GM18517 (cell line): ENCODE measurements at regions not wholly inside any gene's neighbourhood (a gene's known extent, or its start where the extent isn't known, plus 50 kb on each side); places are given as distances from the start of the nearest gene placed in this dataset.
"Not testable (repeated sequence)": the region's sequence is repeated elsewhere in the genome, so short reads cannot be mapped to it uniquely, and the experiment has no call there.

Experiments
- ATAC-seq: cut with Tn5 transposase; IDR thresholded peaks from one replicate; pipeline ENCODE4 v1.9.1; 2021; ENCODE audit warnings: mild to moderate bottlenecking, moderate library complexity; ENCODE audit not compliant: unreplicated experiment

- no peak for ATAC-seq
Measured at GRCh38 chr14:55845963-55846825, 266.2 kb downstream of the KTN1 start.

- ATAC-seq = no peak
Measured at GRCh38 chr14:55846826-55847446, 266.9 kb downstream of the KTN1 start.

GRCh38 chr14:55847766-55848165 lies 267.8 kb downstream of the KTN1 start:
- no peak for ATAC-seq

- ATAC-seq = no peak
Measured at GRCh38 chr14:55848964-55849363, 269.0 kb downstream of the KTN1 start.

- no peak for ATAC-seq
Measured at GRCh38 chr14:55849833-55850232, 268.4 kb upstream of the PELI2 start.

- no peak for ATAC-seq
Measured at GRCh38 chr14:55850825-55851241, 267.4 kb upstream of the PELI2 start.

GRCh38 chr14:55851301-55851700 lies 266.9 kb upstream of the PELI2 start:
- ATAC-seq = no peak

GRCh38 chr14:55851961-55852360 lies 266.2 kb upstream of the PELI2 start:
- no peak for ATAC-seq

GRCh38 chr14:55855751-55856150 lies 262.5 kb upstream of the PELI2 start:
- ATAC-seq = no peak

- no peak for ATAC-seq
Measured at GRCh38 chr14:55858604-55859003, 259.6 kb upstream of the PELI2 start.

GRCh38 chr14:55861561-55861960 lies 256.6 kb upstream of the PELI2 start:
- ATAC-seq = not testable (repeated sequence)

- ATAC-seq = no peak
Measured at GRCh38 chr14:55864890-55865655, 253.1 kb upstream of the PELI2 start.

- ATAC-seq = no peak
Measured at GRCh38 chr14:55867311-55867710, 250.9 kb upstream of the PELI2 start.

GRCh38 chr14:55867719-55868118 lies 250.5 kb upstream of the PELI2 start:
- ATAC-seq = no peak

- ATAC-seq = no peak
Measured at GRCh38 chr14:55869397-55870049, 248.7 kb upstream of the PELI2 start.

- ATAC-seq = no peak
Measured at GRCh38 chr14:55873169-55873568, 245.0 kb upstream of the PELI2 start.

GRCh38 chr14:55874785-55875184 lies 243.4 kb upstream of the PELI2 start:
- ATAC-seq = no peak

GRCh38 chr14:55877942-55878341 lies 240.3 kb upstream of the PELI2 start:
- ATAC-seq = no peak

GRCh38 chr14:55881577-55882241 lies 236.5 kb upstream of the PELI2 start:
- ATAC-seq = no peak

- no peak for ATAC-seq
Measured at GRCh38 chr14:55884819-55885218, 233.4 kb upstream of the PELI2 start.

- ATAC-seq = no peak
Measured at GRCh38 chr14:55889124-55889523, 229.1 kb upstream of the PELI2 start.
